ENCODE measurements at regions not wholly inside any gene's neighbourhood (a gene's known extent, or its start where the extent isn't known, plus 50 kb on each side); places are given as distances from the start of the nearest gene placed in this dataset.

DNA sequence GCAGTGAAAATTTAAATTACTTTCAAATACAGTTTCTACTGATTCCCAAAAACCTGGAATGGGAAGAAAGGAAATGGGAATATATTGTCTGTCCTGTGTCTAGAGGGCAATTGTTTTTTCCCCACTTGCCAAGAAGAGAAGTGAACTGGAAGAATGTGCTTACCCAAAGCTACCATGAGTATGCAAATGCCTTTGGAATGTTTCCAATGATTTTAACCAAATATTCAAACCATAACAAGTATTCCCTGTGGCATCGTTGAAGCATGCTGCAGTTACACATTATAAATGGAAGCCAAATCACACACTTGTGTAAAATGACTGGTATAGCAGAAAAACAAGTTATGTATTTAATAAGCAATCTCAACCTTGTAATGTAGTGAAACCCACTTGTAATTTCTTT is 368.2 kb downstream of the GBE1 start:
- TF ChIP-seq, protein P1, sequence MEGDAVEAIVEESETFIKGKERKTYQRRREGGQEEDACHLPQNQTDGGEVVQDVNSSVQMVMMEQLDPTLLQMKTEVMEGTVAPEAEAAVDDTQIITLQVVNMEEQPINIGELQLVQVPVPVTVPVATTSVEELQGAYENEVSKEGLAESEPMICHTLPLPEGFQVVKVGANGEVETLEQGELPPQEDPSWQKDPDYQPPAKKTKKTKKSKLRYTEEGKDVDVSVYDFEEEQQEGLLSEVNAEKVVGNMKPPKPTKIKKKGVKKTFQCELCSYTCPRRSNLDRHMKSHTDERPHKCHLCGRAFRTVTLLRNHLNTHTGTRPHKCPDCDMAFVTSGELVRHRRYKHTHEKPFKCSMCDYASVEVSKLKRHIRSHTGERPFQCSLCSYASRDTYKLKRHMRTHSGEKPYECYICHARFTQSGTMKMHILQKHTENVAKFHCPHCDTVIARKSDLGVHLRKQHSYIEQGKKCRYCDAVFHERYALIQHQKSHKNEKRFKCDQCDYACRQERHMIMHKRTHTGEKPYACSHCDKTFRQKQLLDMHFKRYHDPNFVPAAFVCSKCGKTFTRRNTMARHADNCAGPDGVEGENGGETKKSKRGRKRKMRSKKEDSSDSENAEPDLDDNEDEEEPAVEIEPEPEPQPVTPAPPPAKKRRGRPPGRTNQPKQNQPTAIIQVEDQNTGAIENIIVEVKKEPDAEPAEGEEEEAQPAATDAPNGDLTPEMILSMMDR (IDR thresholded peaks at IDR 0.05) = no peak
- no peak for TF ChIP-seq POLR2A (IDR thresholded peaks at IDR 0.05)
